IPS-18c (cell line): ENCODE measurements at regions not wholly inside any gene's neighbourhood (a gene's known extent, or its start where the extent isn't known, plus 50 kb on each side); places are given as distances from the start of the nearest gene placed in this dataset.
"Not testable (repeated sequence)": the region's sequence is repeated elsewhere in the genome, so short reads cannot be mapped to it uniquely, and the experiment has no call there.

ENCODE experiments used
- H3K4me3 ChIP-seq: 2 replicates; pipeline ENCODE4 v1.7.0; 2013; ENCODE audit warnings: low read depth, mild to moderate bottlenecking, low read length, moderate library complexity; ENCODE audit not compliant: insufficient read depth
- H3K9me3 ChIP-seq: one replicate; pipeline ENCODE4 v1.6.1; 2013; ENCODE audit warnings: mild to moderate bottlenecking, low read length, moderate library complexity; ENCODE audit not compliant: control insufficient read depth, insufficient read depth

DNA sequence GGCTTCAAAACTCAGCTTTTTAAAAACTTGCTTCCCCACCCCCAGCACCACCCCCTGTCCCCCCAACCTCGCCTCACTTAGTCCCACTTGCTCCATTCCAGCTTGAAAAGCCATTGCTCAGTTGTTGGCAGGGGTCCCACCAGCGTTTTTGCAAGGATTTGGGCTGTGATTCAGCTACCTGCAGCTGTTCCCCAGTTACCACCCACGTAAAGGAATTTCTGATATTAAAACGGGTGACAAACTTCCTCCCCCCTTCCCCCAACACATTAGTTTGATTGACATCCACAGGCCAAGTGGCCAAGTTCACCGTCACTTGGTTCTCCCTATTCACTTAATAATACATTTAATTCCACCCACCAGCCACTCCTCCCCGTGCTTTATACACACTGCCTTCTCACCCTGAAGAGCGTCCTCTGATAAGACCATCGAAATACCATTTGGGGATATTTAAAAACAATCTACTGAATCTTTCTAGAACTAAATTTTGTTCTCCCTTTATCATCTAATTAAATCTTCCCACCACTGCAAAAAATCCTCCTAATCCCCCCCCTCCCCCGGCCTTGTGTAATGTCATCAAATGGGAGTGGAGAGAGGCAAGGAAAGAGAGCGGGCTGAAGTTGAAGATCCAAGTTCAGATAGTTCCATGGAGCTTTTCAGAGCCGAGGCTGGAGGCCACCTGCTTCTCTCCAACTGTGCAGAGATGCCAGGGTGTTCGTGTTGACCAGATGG lies 55.1 kb downstream of the SOX9 start:
- Histone ChIP-seq H3K4me3 (no peak overlapping the region), H3K9me3 (no peaks in the 10 kb centered on the region)

GRCh38 chr17:72176516-72176851 lies 55.7 kb downstream of the SOX9 start:
- Histone ChIP-seq H3K9me3 (no peaks in the 10 kb centered on the region), H3K4me3 (no peak overlapping the region)

DNA sequence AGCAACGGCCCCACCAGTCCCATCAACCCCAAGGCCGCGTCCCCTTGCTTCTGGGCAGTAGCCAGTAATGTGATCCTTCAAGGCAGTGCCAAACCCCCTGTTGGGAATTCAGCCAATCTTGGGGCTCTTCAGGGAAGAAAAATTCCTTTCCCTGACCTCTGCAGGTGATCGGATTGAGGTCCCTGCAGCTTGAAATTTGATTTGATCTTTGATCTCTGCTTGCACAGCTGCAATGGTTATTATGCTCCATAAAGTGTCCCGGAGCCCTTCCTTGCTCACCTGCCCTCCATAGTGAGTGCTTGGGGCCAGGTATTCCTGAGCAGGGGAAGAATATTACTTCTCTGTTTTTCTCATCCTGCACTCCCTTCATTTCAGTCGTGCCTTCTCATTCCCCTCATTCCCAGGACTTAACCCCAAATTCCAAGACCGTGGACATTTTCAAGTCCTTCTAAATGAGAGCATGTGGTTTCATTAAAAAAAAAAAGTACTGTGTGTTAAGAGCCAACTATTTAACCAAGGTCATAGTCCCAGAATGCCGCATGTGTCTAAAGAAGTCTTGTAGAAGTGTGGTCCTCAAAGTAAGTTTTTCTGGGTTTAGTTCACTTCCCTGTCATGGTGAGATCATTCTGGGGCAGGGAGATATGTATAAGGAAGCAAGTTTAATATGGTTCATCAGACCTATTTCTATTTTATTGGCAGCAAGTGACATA lies 56.3 kb downstream of the SOX9 start:
- Histone ChIP-seq H3K9me3 (no peaks in the 10 kb centered on the region), H3K4me3 (no peak overlapping the region)

GRCh38 chr17:72177738-72178137 lies 56.9 kb downstream of the SOX9 start:
- Histone ChIP-seq H3K4me3 (no peak overlapping the region), H3K9me3 (no peaks in the 10 kb centered on the region)

DNA sequence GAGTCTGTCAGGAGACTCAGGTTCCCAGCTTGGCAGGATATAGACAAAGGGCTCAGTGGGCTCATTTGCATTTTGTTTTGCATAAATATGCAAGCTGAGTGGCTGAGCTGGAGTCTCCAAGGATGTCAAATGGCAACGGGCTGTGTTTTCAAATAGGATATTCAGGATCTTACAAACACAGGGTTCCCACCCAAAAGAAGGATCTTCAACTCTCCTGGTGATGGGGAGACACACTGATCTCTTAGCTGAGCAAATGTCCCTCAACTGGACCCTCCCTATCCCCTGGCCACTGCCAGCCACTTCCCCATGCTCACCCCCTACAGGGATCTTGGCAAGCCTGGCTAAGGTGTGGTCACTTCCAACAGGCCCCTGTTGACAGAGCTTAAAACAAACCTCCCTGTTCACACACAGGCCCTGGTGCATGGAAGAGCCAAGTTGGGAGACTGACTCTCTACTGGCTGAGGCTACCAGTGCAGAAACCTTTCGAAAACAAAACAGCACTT lies 61.6 kb downstream of the SOX9 start:
- H3K4me3 ChIP-seq = no peak overlapping the region

GRCh38 chr17:72183194-72183685 lies 62.4 kb downstream of the SOX9 start:
- Histone ChIP-seq H3K9me3 (no peaks in the 10 kb centered on the region), H3K4me3 (no peak overlapping the region)

More for the DNA sequence above, 61.6 kb downstream of the SOX9 start:
- no peaks in the 10 kb centered on the region for H3K9me3 ChIP-seq

- Histone ChIP-seq H3K4me3 (no peak overlapping the region), H3K9me3 (peaks cover 4% of the 10 kb centered on the region)
These were observed 64.0 kb downstream of the SOX9 start for GRCh38 chr17:72184805-72185204.

DNA sequence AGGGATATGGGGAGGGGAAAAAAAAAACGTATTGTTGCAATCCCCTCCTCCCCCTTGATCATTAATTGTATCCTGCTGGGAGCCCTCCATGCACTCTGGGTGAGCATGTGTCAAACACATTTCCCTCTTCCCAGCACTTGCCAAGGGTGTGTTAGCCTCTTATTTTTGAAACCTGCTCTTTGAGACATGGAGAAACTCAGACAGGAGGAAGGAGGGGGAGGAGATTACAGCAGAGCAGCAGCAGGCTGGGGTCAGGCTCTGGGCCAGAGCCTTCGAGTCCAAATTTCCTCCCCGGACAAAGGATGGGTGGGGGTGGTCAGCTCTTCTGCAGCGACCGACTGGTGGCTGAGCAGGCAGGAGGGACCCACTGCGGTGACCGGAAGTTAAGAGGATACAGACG lies 64.7 kb downstream of the SOX9 start:
- Histone ChIP-seq H3K4me3 (no peak overlapping the region), H3K9me3 (peaks cover 4% of the 10 kb centered on the region)

GRCh38 chr17:72187556-72187955 lies 66.7 kb downstream of the SOX9 start:
- H3K4me3 ChIP-seq = no peak overlapping the region
- peaks cover 4% of the 10 kb centered on the region for H3K9me3 ChIP-seq

DNA sequence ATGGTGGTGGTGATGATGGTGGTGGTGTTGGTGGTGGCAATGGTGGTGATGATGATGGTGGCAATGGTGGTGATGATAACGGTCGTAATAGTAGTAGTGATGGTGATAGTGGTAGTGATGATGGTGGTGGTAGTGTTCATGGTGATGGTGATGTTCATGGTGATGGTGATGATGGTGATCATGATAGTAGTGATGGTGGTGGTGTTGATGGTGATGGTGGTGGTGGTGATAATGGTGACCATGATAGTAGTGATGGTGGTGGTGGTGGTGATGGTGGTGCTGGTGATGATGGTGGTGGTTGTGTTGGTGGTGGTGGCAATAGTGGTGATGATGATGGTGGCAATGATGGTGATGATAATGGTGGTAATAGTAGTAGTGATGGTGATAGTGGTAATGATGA lies 68.0 kb downstream of the SOX9 start:
- peaks cover 4% of the 10 kb centered on the region for H3K9me3 ChIP-seq

GRCh38 chr17:72189768-72190593 lies 69.2 kb downstream of the SOX9 start:
- peaks cover 4% of the 10 kb centered on the region for H3K9me3 ChIP-seq
- no peak overlapping the region for H3K4me3 ChIP-seq

More for the DNA sequence above, 68.0 kb downstream of the SOX9 start:
- H3K4me3 ChIP-seq = no peak overlapping the region

GRCh38 chr17:72191356-72191755 lies 70.5 kb downstream of the SOX9 start:
- Histone ChIP-seq H3K9me3 (peaks cover 4% of the 10 kb centered on the region), H3K4me3 (no peak overlapping the region)

GRCh38 chr17:72191921-72192799 lies 71.3 kb downstream of the SOX9 start:
- H3K4me3 ChIP-seq = no peak overlapping the region
- peaks cover 4% of the 10 kb centered on the region for H3K9me3 ChIP-seq

DNA sequence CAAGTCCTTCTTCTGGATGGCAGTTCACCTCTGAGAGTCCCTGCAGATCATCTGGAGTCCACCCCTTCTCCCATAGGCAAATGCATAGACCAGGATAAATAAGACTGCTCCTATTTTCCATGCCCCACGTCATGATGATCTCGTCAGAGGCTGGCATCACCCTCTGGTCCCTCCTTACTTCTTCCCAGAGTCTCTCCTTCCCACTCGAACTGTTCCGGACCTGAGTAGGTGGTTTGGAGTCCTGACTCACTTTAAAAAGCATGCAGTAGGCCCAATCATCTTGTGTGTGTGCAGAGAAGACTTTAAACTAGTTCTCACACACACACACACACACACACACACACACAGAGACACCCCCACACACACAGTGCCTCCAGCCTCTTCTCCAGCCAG lies 72.0 kb downstream of the SOX9 start:
- H3K9me3 ChIP-seq = peaks cover 4% of the 10 kb centered on the region

DNA sequence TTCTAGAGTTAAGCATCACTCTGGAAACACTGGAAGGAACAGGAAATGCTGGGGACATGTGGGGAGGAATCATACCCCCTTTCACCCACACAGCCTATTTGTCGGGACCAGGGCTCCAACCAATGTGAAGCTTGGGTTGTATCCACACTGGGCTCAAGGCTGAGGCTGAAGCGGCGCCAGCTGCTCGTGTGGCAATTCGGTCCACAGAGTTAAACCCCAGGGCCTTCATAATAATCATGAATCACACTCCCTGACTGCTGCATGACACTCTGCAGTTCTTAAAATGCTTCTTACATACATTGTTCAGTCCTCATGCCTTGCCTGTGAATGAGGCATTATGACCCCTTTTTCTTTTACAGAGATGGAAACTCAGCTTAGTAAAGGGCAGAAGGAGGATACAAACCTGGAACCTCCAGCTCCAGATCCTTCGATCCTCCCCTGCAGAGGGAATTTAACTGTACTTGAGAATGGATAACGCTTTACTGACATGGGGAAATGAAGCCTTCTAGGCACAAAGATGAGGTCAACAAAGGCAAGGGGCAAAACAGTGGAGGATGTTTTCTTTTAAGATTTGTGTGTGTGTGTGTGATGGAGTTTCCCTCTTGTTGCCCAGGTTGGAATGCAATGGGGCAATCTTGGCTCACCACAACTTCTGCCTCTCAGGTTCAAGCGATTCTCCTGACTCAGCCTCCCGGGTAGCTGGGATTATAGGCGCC lies 72.7 kb downstream of the SOX9 start:
- Histone ChIP-seq H3K4me3 (no peak overlapping the region), H3K9me3 (peaks cover 4% of the 10 kb centered on the region)

More for the DNA sequence above, 72.0 kb downstream of the SOX9 start:
- H3K4me3 ChIP-seq = no peak overlapping the region

- not testable (repeated sequence) for H3K9me3 ChIP-seq, H3K4me3 ChIP-seq
These were observed 73.3 kb downstream of the SOX9 start for GRCh38 chr17:72194107-72194440.
